ENCODE measurements at regions not wholly inside any gene's neighbourhood (a gene's known extent, or its start where the extent isn't known, plus 50 kb on each side); places are given as distances from the start of the nearest gene placed in this dataset.

DNA sequence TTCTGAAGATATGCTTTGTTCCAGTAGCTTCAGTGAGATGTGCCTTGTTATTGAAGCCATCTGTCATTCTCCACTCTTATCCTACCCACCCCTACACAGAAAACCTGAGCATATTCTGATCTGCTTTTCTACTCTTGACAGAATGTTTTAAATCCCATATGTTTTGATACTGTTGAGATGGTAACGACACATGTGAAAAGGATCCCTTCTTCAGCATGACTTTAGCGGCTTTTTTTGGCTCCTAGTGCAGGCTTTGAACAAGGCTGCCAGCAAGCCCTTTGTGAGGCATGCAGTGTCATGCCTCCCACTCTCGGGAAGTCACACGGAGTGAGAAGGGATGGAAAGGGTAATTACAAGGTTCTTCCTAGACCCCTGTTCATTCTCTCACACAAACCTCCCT is 228.8 kb upstream of the RGS6 start:
- Histone ChIP-seq H3K9me3 (ENCODE audit: control insufficient read depth, low read length) (no peaks in the 10 kb centered on the region), H3K4me1 (ENCODE audit: control insufficient read depth, insufficient read depth, low read length, poor library complexity, severe bottlenecking) (peaks cover 6% of the 10 kb centered on the region), H3K4me3 (ENCODE audit: extremely low read depth, insufficient read depth, low read length, poor library complexity, severe bottlenecking) (no peak overlapping the region), H3K36me3 (ENCODE audit: control insufficient read depth, insufficient read depth, low read length) (peaks cover 5% of the 10 kb centered on the region), H3K27ac (ENCODE audit: low read depth, low read length, severe bottlenecking) (no peak overlapping the region)
- 89 to 93% methylated on average over 2 of the region's 4 CpGs for WGBS, 2 experiments (ENCODE audit: insufficient coverage in 2 of 2)

- 100% methylated on average over 1 of the region's 1 CpG; no CpG with 5 or more reads in 1 of the 2 experiments for WGBS, 2 experiments (ENCODE audit: insufficient coverage in 2 of 2)
- peaks cover 5% of the 10 kb centered on the region for H3K36me3 ChIP-seq (ENCODE audit: control insufficient read depth, insufficient read depth, low read length)
- H3K4me3 ChIP-seq (ENCODE audit: extremely low read depth, insufficient read depth, low read length, poor library complexity, severe bottlenecking): no peak overlapping the region
- no peaks in the 10 kb centered on the region for H3K9me3 ChIP-seq (ENCODE audit: control insufficient read depth, low read length)
- peaks cover 6% of the 10 kb centered on the region for H3K4me1 ChIP-seq (ENCODE audit: control insufficient read depth, insufficient read depth, low read length, poor library complexity, severe bottlenecking)
- H3K27ac ChIP-seq (ENCODE audit: low read depth, low read length, severe bottlenecking): no peak overlapping the region
Measured at GRCh38 chr14:71704210-71704609, 228.0 kb upstream of the RGS6 start.

- H3K27ac ChIP-seq (ENCODE audit: low read depth, low read length, severe bottlenecking): no peak overlapping the region
- WGBS, 2 experiments (ENCODE audit: insufficient coverage in 2 of 2): 83 to 100% methylated on average over 2 of the region's 4 CpGs
- H3K4me1 ChIP-seq (ENCODE audit: control insufficient read depth, insufficient read depth, low read length, poor library complexity, severe bottlenecking): peaks cover 6% of the 10 kb centered on the region
- no peak overlapping the region for H3K4me3 ChIP-seq (ENCODE audit: extremely low read depth, insufficient read depth, low read length, poor library complexity, severe bottlenecking)
- peaks cover 5% of the 10 kb centered on the region for H3K36me3 ChIP-seq (ENCODE audit: control insufficient read depth, insufficient read depth, low read length)
- no peaks in the 10 kb centered on the region for H3K9me3 ChIP-seq (ENCODE audit: control insufficient read depth, low read length)
Measured at GRCh38 chr14:71705460-71705859, 226.8 kb upstream of the RGS6 start.

GRCh38 chr14:71709076-71709475 is 223.2 kb upstream of the RGS6 start:
- 96 to 100% methylated on average over 5 of the region's 9 CpGs for WGBS, 2 experiments (ENCODE audit: insufficient coverage in 2 of 2)
- H3K27ac ChIP-seq (ENCODE audit: low read depth, low read length, severe bottlenecking): no peak overlapping the region
- H3K4me3 ChIP-seq (ENCODE audit: extremely low read depth, insufficient read depth, low read length, poor library complexity, severe bottlenecking): no peak overlapping the region
- H3K4me1 ChIP-seq (ENCODE audit: control insufficient read depth, insufficient read depth, low read length, poor library complexity, severe bottlenecking): peaks cover 8% of the 10 kb centered on the region
- H3K9me3 ChIP-seq (ENCODE audit: control insufficient read depth, low read length): no peaks in the 10 kb centered on the region
- peaks cover 5% of the 10 kb centered on the region for H3K36me3 ChIP-seq (ENCODE audit: control insufficient read depth, insufficient read depth, low read length)

- H3K9me3 ChIP-seq (ENCODE audit: control insufficient read depth, low read length): no peaks in the 10 kb centered on the region
- peaks cover 8% of the 10 kb centered on the region for H3K4me1 ChIP-seq (ENCODE audit: control insufficient read depth, insufficient read depth, low read length, poor library complexity, severe bottlenecking)
- peaks cover 5% of the 10 kb centered on the region for H3K36me3 ChIP-seq (ENCODE audit: control insufficient read depth, insufficient read depth, low read length)
- H3K4me3 ChIP-seq (ENCODE audit: extremely low read depth, insufficient read depth, low read length, poor library complexity, severe bottlenecking): no peak overlapping the region
- no peak overlapping the region for H3K27ac ChIP-seq (ENCODE audit: low read depth, low read length, severe bottlenecking)
- WGBS, 2 experiments (ENCODE audit: insufficient coverage in 2 of 2): 100% methylated on average over 2 of the region's 7 CpGs; no CpG with 5 or more reads in 1 of the 2 experiments
Measured at GRCh38 chr14:71709987-71710386, 222.2 kb upstream of the RGS6 start.

DNA sequence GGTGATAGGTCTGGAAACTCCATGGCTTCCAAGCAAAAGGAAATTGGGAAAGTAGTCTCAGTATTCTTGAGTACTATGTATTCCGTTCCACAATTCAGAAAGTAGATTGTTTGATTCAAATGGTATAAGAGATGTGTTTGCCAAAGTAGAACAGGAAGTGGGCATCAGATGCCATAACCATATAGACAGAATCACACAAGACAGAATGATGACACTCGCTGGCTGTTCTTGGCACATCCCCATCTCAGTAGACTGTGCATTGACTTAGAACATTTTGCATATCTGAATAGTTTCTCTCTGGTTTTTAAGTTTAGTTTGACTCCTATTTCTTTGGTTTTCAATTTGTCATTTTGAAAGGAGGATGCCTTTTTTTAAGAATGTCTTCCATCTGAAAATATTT is 221.1 kb upstream of the RGS6 start:
- peaks cover 8% of the 10 kb centered on the region for H3K4me1 ChIP-seq (ENCODE audit: control insufficient read depth, insufficient read depth, low read length, poor library complexity, severe bottlenecking)

DNA sequence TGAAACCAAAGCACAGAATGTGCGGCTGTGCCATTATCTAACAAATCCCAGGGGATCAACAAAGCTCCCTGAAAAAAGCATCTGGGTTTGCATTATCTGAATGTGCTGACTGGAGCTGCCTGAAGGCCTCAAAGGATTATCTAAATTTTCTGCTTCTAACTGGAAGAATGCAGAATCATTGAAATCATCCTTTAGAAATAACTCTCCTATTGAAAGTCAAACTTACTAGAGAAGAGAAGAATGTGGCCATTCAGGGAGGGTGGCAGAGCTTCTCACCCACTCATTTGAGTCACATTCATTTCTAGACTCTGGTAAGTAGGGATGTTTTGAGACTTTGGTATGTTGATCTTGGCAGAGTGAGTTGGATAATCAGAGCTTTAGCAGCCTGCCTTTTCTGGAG is 220.6 kb upstream of the RGS6 start:
- Histone ChIP-seq H3K9me3 (ENCODE audit: control insufficient read depth, low read length) (no peaks in the 10 kb centered on the region), H3K36me3 (ENCODE audit: control insufficient read depth, insufficient read depth, low read length) (no peaks in the 10 kb centered on the region), H3K4me3 (ENCODE audit: extremely low read depth, insufficient read depth, low read length, poor library complexity, severe bottlenecking) (no peak overlapping the region), H3K27ac (ENCODE audit: low read depth, low read length, severe bottlenecking) (peak overlapping the region; percentile 24), H3K4me1 (ENCODE audit: control insufficient read depth, insufficient read depth, low read length, poor library complexity, severe bottlenecking) (peaks cover 8% of the 10 kb centered on the region)
- WGBS, 2 experiments (ENCODE audit: insufficient coverage in 2 of 2): 80 to 90% methylated on average over 1 of the region's 1 CpG

More for the DNA sequence above, 221.1 kb upstream of the RGS6 start:
- Histone ChIP-seq H3K36me3 (ENCODE audit: control insufficient read depth, insufficient read depth, low read length) (no peaks in the 10 kb centered on the region), H3K27ac (ENCODE audit: low read depth, low read length, severe bottlenecking) (no peak overlapping the region), H3K9me3 (ENCODE audit: control insufficient read depth, low read length) (no peaks in the 10 kb centered on the region), H3K4me3 (ENCODE audit: extremely low read depth, insufficient read depth, low read length, poor library complexity, severe bottlenecking) (no peak overlapping the region)
- 90 to 100% methylated on average over 1 to 2 of the region's 2 CpGs for WGBS, 2 experiments (ENCODE audit: insufficient coverage in 2 of 2)

DNA sequence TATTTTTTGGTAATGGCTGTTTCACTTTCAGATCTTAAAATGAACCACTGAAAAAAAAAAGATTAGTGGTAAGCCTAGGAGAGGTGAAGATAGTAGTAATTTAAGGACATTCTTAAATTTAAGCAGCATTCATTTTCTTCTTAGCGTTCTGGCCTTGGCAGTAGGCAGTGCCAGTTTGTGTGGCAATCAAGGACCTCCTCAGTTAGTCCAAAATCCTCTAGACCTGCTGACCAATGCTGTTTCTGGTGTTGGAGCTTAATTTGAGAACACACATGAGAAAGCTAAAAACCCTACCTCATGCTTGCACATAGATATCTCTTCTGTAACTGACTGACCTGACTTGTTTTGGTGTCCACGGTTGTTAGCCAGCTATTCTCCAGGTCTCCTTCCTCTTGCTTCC is 219.8 kb upstream of the RGS6 start:
- Histone ChIP-seq H3K4me3 (ENCODE audit: extremely low read depth, insufficient read depth, low read length, poor library complexity, severe bottlenecking) (no peak overlapping the region), H3K9me3 (ENCODE audit: control insufficient read depth, low read length) (no peaks in the 10 kb centered on the region)

DNA sequence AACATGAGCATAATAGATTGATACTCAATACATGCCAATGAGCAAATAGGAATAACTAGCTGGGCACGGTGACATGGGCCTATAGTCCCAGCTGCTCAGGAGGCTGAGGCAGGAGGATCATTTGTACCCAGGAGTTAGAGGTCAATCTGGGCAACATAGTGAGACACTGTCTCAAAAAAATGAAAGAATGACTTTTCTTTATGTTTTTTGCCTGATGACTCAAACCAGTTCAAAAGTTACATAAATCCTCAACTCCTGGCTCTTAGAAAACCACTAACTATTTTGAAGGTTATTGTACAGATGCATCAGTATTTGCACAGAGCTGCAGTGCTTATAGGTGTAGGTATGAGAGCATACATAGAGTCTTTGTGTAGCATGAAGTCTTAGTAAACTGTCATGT is 219.2 kb upstream of the RGS6 start:
- H3K9me3 ChIP-seq (ENCODE audit: control insufficient read depth, low read length): no peaks in the 10 kb centered on the region
- H3K36me3 ChIP-seq (ENCODE audit: control insufficient read depth, insufficient read depth, low read length): no peaks in the 10 kb centered on the region
- H3K4me3 ChIP-seq (ENCODE audit: extremely low read depth, insufficient read depth, low read length, poor library complexity, severe bottlenecking): no peak overlapping the region
- H3K27ac ChIP-seq (ENCODE audit: low read depth, low read length, severe bottlenecking): no peak overlapping the region
- H3K4me1 ChIP-seq (ENCODE audit: control insufficient read depth, insufficient read depth, low read length, poor library complexity, severe bottlenecking): peaks cover 8% of the 10 kb centered on the region
- 86 to 88% methylated on average over 1 of the region's 1 CpG for WGBS, 2 experiments (ENCODE audit: insufficient coverage in 2 of 2)

More for the DNA sequence above, 219.8 kb upstream of the RGS6 start:
- no peak overlapping the region for H3K27ac ChIP-seq (ENCODE audit: low read depth, low read length, severe bottlenecking)
- WGBS, 2 experiments (ENCODE audit: insufficient coverage in 2 of 2): 100% methylated on average over 1 of the region's 2 CpGs
- H3K4me1 ChIP-seq (ENCODE audit: control insufficient read depth, insufficient read depth, low read length, poor library complexity, severe bottlenecking): peaks cover 8% of the 10 kb centered on the region
- no peaks in the 10 kb centered on the region for H3K36me3 ChIP-seq (ENCODE audit: control insufficient read depth, insufficient read depth, low read length)

- WGBS, 2 experiments (ENCODE audit: insufficient coverage in 2 of 2): no CpG with 5 or more reads among the region's 1 CpG
- H3K4me1 ChIP-seq (ENCODE audit: control insufficient read depth, insufficient read depth, low read length, poor library complexity, severe bottlenecking): peaks cover 8% of the 10 kb centered on the region
- H3K36me3 ChIP-seq (ENCODE audit: control insufficient read depth, insufficient read depth, low read length): no peaks in the 10 kb centered on the region
- no peaks in the 10 kb centered on the region for H3K9me3 ChIP-seq (ENCODE audit: control insufficient read depth, low read length)
- no peak overlapping the region for H3K4me3 ChIP-seq (ENCODE audit: extremely low read depth, insufficient read depth, low read length, poor library complexity, severe bottlenecking)
- H3K27ac ChIP-seq (ENCODE audit: low read depth, low read length, severe bottlenecking): no peak overlapping the region
Measured at GRCh38 chr14:71713451-71713850, 218.8 kb upstream of the RGS6 start.

DNA sequence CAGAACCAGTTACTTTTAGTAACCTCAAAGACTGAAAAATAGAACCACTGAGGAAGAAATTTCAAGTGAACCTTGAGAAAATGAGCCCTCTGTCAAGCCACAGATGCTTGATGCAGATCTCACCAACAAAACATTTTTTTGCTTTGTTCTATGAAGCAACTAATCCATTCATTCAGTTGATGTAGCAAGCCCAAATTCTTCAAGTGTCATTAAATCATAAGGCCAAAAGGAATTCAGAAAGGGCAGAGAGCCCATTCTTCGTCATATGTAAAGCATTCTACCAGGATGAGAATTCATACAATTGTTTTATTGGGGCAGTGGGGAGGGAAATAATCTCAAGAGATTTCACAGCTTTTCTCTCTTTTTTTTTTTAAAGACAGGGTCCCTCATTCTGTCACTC is 218.0 kb upstream of the RGS6 start:
- no peaks in the 10 kb centered on the region for H3K9me3 ChIP-seq (ENCODE audit: control insufficient read depth, low read length)
- H3K27ac ChIP-seq (ENCODE audit: low read depth, low read length, severe bottlenecking): no peak overlapping the region
- no peaks in the 10 kb centered on the region for H3K36me3 ChIP-seq (ENCODE audit: control insufficient read depth, insufficient read depth, low read length)
- WGBS, 2 experiments (ENCODE audit: insufficient coverage in 2 of 2): no CpG with 5 or more reads among the region's 1 CpG
- H3K4me3 ChIP-seq (ENCODE audit: extremely low read depth, insufficient read depth, low read length, poor library complexity, severe bottlenecking): no peak overlapping the region
- peaks cover 8% of the 10 kb centered on the region for H3K4me1 ChIP-seq (ENCODE audit: control insufficient read depth, insufficient read depth, low read length, poor library complexity, severe bottlenecking)

Data from mesodermal cell (in vitro differentiated cells).